ENCODE measurements at regions not wholly inside any gene's neighbourhood (a gene's known extent, or its start where the extent isn't known, plus 50 kb on each side); places are given as distances from the start of the nearest gene placed in this dataset.

DNA sequence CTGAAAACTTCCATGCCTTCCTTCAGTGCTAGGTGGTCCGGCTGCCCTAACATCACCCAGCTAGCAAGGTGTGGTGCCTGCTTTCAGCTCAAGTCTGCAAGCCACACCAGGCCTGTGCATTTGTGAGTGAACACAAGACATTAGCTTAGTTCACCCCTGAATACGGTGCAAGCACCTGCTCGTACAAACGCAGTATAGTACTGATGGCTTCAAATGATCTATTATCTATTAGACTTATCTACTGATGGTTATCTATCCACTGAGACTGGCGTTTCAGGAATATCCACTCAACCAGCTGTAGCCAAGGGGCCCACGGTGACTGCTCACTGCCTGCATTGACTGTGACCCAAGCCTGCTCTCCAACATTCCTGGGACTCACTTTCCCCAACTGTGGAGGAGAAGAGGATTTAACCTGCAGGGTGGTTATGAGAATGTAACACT is 155.9 kb downstream of the SHOX start (continued):
- TF ChIP-seq, protein P1, sequence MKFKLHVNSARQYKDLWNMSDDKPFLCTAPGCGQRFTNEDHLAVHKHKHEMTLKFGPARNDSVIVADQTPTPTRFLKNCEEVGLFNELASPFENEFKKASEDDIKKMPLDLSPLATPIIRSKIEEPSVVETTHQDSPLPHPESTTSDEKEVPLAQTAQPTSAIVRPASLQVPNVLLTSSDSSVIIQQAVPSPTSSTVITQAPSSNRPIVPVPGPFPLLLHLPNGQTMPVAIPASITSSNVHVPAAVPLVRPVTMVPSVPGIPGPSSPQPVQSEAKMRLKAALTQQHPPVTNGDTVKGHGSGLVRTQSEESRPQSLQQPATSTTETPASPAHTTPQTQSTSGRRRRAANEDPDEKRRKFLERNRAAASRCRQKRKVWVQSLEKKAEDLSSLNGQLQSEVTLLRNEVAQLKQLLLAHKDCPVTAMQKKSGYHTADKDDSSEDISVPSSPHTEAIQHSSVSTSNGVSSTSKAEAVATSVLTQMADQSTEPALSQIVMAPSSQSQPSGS (IDR thresholded peaks at IDR 0.05; ENCODE audit: low read length), result no peak
- TF ChIP-seq YY1 (IDR thresholded peaks at IDR 0.05; ENCODE audit: low read depth, low read length) (no peak), CHD1 (IDR thresholded peaks at IDR 0.05; ENCODE audit: low read depth, low read length) (no peak)

Data from H1 (cell line).